ENCODE measurements at regions not wholly inside any gene's neighbourhood (a gene's known extent, or its start where the extent isn't known, plus 50 kb on each side); places are given as distances from the start of the nearest gene placed in this dataset.

DNA sequence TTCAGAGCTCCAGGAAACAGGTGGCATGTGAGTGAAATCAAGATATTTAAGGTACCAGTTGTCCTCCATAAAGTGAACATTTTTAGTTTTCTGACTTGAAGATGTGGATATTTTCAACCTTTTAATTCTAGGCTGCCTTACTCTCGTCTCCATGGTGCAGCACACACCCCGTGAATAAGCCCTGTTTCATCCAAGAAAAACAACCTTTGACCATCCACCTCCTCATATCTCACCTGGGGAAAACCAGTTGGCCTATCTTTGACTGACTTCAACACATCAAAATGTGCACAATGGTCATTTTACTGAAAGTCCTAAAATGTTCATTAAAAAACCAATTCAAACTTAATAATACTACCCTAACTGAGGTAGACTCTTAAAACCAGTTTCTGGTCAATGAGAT, 73.8 kb upstream of the CD2AP start:
- Histone ChIP-seq H4K8ac (ENCODE audit: low read depth, low read length) (no peak overlapping the region), H3K9ac (ENCODE audit: low read length) (no peak overlapping the region), H3K27ac (ENCODE audit: low read depth, low read length) (no peak overlapping the region), H3K9me3 (ENCODE audit: insufficient read depth, low read depth, low read length) (no peaks in the 10 kb centered on the region), H3K36me3 (ENCODE audit: control insufficient read depth in 1 of 2, insufficient read depth in 2 of 2, low read length in 2 of 2) (no peaks in the 10 kb centered on the region), H3K4me2 (ENCODE audit: low read length) (no peak overlapping the region), H4K91ac (ENCODE audit: low read depth, low read length) (no peak overlapping the region), H3K79me2 (ENCODE audit: control insufficient read depth, insufficient read depth, low read length, poor library complexity) (no peaks in the 10 kb centered on the region), H2BK5ac (ENCODE audit: low read depth, low read length, poor library complexity) (no peak overlapping the region), H3K23ac (ENCODE audit: low read length) (no peak overlapping the region), H3K18ac (ENCODE audit: low read length) (no peak overlapping the region), H3K79me1 (ENCODE audit: low read length) (no peaks in the 10 kb centered on the region), H2AK5ac (ENCODE audit: low read length) (no peak overlapping the region), H2AFZ (ENCODE audit: insufficient read depth, low read length, poor library complexity) (no peak overlapping the region), H3K4me3 (ENCODE audit: low read depth, low read length) (no peak overlapping the region), H3K27me3 (ENCODE audit: insufficient read depth, low read length) (no peaks in the 10 kb centered on the region), H3K4ac (ENCODE audit: low read depth, low read length) (no peak overlapping the region), H2BK12ac (ENCODE audit: low read length) (no peak overlapping the region), H2BK120ac (ENCODE audit: insufficient read depth, low read length, poor library complexity) (no peak overlapping the region), H3K4me1 (ENCODE audit: control insufficient read depth in 1 of 2, insufficient read depth in 2 of 2, low read length in 2 of 2) (no peaks in the 10 kb centered on the region), H4K12ac (ENCODE audit: low read depth, low read length) (no peak overlapping the region), H3K14ac (ENCODE audit: low read length) (no peak overlapping the region)
- WGBS (ENCODE audit: extremely low coverage, insufficient coverage, insufficient read length), result no CpG with 5 or more reads among the region's 2 CpGs
- DNase-seq, result no peak

DNA sequence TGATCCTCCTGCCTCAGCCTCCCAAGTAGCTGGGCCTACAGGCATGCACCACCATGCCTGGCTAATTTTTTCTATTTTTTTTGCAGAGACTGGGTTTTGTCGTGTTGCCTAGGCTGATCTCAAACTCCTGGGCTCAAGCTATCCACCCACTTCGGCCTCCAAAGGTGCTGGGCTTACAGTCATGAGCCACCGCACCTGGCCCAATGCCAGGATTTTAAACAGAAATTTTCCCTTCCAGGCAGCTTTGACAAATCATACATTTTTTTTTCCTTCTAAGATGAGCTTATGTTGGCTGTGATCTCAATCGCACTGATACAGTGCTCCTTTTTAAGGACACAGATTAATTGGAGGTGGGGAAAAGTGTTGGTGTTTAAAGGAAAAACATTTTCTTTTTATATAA, 73.2 kb upstream of the CD2AP start:
- H3K4me2 ChIP-seq (ENCODE audit: low read length), result no peak overlapping the region
- no peak overlapping the region for H2AFZ ChIP-seq (ENCODE audit: insufficient read depth, low read length, poor library complexity)
- no peaks in the 10 kb centered on the region for H3K27me3 ChIP-seq (ENCODE audit: insufficient read depth, low read length)
- no peak overlapping the region for H3K14ac ChIP-seq (ENCODE audit: low read length)
- no peak overlapping the region for H2BK120ac ChIP-seq (ENCODE audit: insufficient read depth, low read length, poor library complexity)
- no peak overlapping the region for H3K18ac ChIP-seq (ENCODE audit: low read length)
- no peak overlapping the region for H3K23ac ChIP-seq (ENCODE audit: low read length)
- H4K8ac ChIP-seq (ENCODE audit: low read depth, low read length), result no peak overlapping the region
- no peaks in the 10 kb centered on the region for H3K9me3 ChIP-seq (ENCODE audit: insufficient read depth, low read depth, low read length)
- no peak overlapping the region for H4K12ac ChIP-seq (ENCODE audit: low read depth, low read length)
- H3K79me1 ChIP-seq (ENCODE audit: low read length), result no peaks in the 10 kb centered on the region
- no peak for DNase-seq
- no peak overlapping the region for H3K9ac ChIP-seq (ENCODE audit: low read length)
- H2BK12ac ChIP-seq (ENCODE audit: low read length), result no peak overlapping the region
- H3K4ac ChIP-seq (ENCODE audit: low read depth, low read length), result no peak overlapping the region
- H3K4me1 ChIP-seq (ENCODE audit: control insufficient read depth in 1 of 2, insufficient read depth in 2 of 2, low read length in 2 of 2), result no peaks in the 10 kb centered on the region
- H2AK5ac ChIP-seq (ENCODE audit: low read length), result no peak overlapping the region
- no peak overlapping the region for H2BK5ac ChIP-seq (ENCODE audit: low read depth, low read length, poor library complexity)
- H4K91ac ChIP-seq (ENCODE audit: low read depth, low read length), result no peak overlapping the region
- WGBS (ENCODE audit: extremely low coverage, insufficient coverage, insufficient read length), result no CpG with 5 or more reads among the region's 4 CpGs
- H3K4me3 ChIP-seq (ENCODE audit: low read depth, low read length), result no peak overlapping the region
- no peaks in the 10 kb centered on the region for H3K36me3 ChIP-seq (ENCODE audit: control insufficient read depth in 1 of 2, insufficient read depth in 2 of 2, low read length in 2 of 2)
- H3K27ac ChIP-seq (ENCODE audit: low read depth, low read length), result no peak overlapping the region
- H3K79me2 ChIP-seq (ENCODE audit: control insufficient read depth, insufficient read depth, low read length, poor library complexity), result no peaks in the 10 kb centered on the region

DNA sequence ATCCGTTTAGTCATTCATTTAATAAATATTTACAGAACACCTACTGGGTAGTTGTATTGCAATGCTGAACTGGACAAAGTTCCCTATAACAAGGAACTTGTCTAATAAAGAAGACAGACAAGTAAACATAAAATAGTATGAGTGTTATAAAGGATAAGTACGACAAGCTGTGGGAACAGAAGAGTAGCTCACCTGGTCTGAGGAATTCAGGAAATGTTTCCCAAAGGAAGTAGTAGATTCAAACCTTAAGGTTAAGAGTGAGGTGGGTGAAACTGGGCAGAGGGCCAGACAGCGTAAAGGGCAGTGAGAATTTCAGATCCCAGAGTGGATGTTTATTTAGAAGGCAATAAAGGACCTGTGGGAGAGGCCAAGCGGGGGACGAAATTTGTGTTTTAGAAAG, 72.3 kb upstream of the CD2AP start:
- Histone ChIP-seq H2AFZ (ENCODE audit: insufficient read depth, low read length, poor library complexity) (no peak overlapping the region), H3K36me3 (ENCODE audit: control insufficient read depth in 1 of 2, insufficient read depth in 2 of 2, low read length in 2 of 2) (no peaks in the 10 kb centered on the region), H2BK120ac (ENCODE audit: insufficient read depth, low read length, poor library complexity) (no peak overlapping the region), H4K12ac (ENCODE audit: low read depth, low read length) (no peak overlapping the region), H3K4me1 (ENCODE audit: control insufficient read depth in 1 of 2, insufficient read depth in 2 of 2, low read length in 2 of 2) (no peaks in the 10 kb centered on the region), H3K9ac (ENCODE audit: low read length) (no peak overlapping the region), H3K23ac (ENCODE audit: low read length) (no peak overlapping the region), H3K79me2 (ENCODE audit: control insufficient read depth, insufficient read depth, low read length, poor library complexity) (no peaks in the 10 kb centered on the region), H2BK12ac (ENCODE audit: low read length) (no peak overlapping the region), H3K4ac (ENCODE audit: low read depth, low read length) (no peak overlapping the region), H3K14ac (ENCODE audit: low read length) (no peak overlapping the region), H3K79me1 (ENCODE audit: low read length) (no peaks in the 10 kb centered on the region), H4K91ac (ENCODE audit: low read depth, low read length) (no peak overlapping the region), H2BK5ac (ENCODE audit: low read depth, low read length, poor library complexity) (no peak overlapping the region), H3K4me3 (ENCODE audit: low read depth, low read length) (no peak overlapping the region), H3K27ac (ENCODE audit: low read depth, low read length) (no peak overlapping the region), H4K8ac (ENCODE audit: low read depth, low read length) (no peak overlapping the region), H3K27me3 (ENCODE audit: insufficient read depth, low read length) (no peaks in the 10 kb centered on the region), H2AK5ac (ENCODE audit: low read length) (no peak overlapping the region), H3K4me2 (ENCODE audit: low read length) (no peak overlapping the region), H3K9me3 (ENCODE audit: insufficient read depth, low read depth, low read length) (no peaks in the 10 kb centered on the region), H3K18ac (ENCODE audit: low read length) (no peak overlapping the region)
- DNase-seq, result no peak
- WGBS (ENCODE audit: extremely low coverage, insufficient coverage, insufficient read length), result no CpG with 5 or more reads among the region's 5 CpGs

DNA sequence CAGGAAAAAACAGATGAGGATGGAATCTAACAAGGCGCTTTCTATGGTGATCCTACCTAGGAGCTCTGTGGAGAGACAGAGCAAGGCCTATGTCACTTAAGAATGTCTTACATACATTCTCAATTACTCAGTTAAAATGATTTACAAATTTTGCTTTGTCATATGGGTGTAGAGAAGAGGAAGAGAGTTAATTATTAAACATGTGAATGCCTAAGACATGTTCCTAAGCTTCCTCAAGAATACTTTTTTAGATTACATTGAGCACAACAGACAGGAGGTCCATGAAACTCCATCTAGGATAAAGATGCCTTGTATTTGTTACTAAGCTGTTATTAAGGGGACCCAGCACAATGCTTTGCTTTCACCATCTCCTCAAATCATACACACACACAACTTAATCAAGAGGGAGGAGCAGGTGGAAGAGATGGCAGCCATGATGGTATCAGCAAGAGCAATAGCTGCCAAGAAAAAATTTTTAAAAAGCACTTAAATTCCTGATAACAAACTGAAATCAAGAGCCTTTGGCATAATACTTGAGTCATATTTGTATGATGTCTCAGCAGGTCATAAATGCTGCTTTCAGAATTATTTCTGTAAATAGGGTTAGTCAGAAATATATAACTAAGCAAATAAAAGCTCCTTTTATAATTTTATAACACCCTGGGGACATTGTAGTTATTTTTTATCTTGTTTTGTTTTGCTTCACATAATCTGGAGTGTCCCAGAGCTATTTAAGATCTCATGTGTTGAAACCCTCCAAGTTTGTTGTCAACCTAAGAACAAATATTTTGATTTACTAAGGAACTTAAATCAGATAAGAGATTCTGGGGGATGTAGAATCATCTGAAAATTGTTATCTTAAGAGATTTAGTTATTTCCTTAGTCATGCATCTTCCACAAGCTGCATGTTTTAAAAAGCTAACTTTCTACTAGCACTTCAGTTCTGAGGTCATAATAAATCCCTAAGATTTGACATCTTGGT, 70.0 kb upstream of the CD2AP start:
- peak; percentile 9 to 71 for DNase-seq
- H2BK120ac ChIP-seq (ENCODE audit: insufficient read depth, low read length, poor library complexity), result no peak overlapping the region
- H4K12ac ChIP-seq (ENCODE audit: low read depth, low read length), result no peak overlapping the region
- H3K36me3 ChIP-seq (ENCODE audit: control insufficient read depth in 1 of 2, insufficient read depth in 2 of 2, low read length in 2 of 2), result no peaks in the 10 kb centered on the region
- no peak overlapping the region for H3K14ac ChIP-seq (ENCODE audit: low read length)
- WGBS (ENCODE audit: extremely low coverage, insufficient coverage, insufficient read length), result no CpG with 5 or more reads among the region's 1 CpG
- H3K23ac ChIP-seq (ENCODE audit: low read length), result no peak overlapping the region
- no peak overlapping the region for H3K27ac ChIP-seq (ENCODE audit: low read depth, low read length)
- H3K4me2 ChIP-seq (ENCODE audit: low read length), result no peak overlapping the region
- no peak overlapping the region for H3K4ac ChIP-seq (ENCODE audit: low read depth, low read length)
- H2BK12ac ChIP-seq (ENCODE audit: low read length), result no peak overlapping the region
- H3K79me1 ChIP-seq (ENCODE audit: low read length), result no peaks in the 10 kb centered on the region
- H3K4me1 ChIP-seq (ENCODE audit: control insufficient read depth in 1 of 2, insufficient read depth in 2 of 2, low read length in 2 of 2), result no peaks in the 10 kb centered on the region
- H2AFZ ChIP-seq (ENCODE audit: insufficient read depth, low read length, poor library complexity), result no peak overlapping the region
- H4K8ac ChIP-seq (ENCODE audit: low read depth, low read length), result no peak overlapping the region
- no peak overlapping the region for H3K9ac ChIP-seq (ENCODE audit: low read length)
- no peaks in the 10 kb centered on the region for H3K27me3 ChIP-seq (ENCODE audit: insufficient read depth, low read length)
- H3K9me3 ChIP-seq (ENCODE audit: insufficient read depth, low read depth, low read length), result no peaks in the 10 kb centered on the region
- no peak overlapping the region for H3K4me3 ChIP-seq (ENCODE audit: low read depth, low read length)
- H2BK5ac ChIP-seq (ENCODE audit: low read depth, low read length, poor library complexity), result no peak overlapping the region
- no peak overlapping the region for H4K91ac ChIP-seq (ENCODE audit: low read depth, low read length)
- H2AK5ac ChIP-seq (ENCODE audit: low read length), result no peak overlapping the region
- H3K18ac ChIP-seq (ENCODE audit: low read length), result no peak overlapping the region
- no peaks in the 10 kb centered on the region for H3K79me2 ChIP-seq (ENCODE audit: control insufficient read depth, insufficient read depth, low read length, poor library complexity)

Data from trophoblast cell (in vitro differentiated cells and primary cell).